Prostate gland (tissue), 2 donors: ENCODE measurements at regions not wholly inside any gene's neighbourhood (a gene's known extent, or its start where the extent isn't known, plus 50 kb on each side); places are given as distances from the start of the nearest gene placed in this dataset.

Experiments
- DNase-seq: peaks from one replicate; pipeline ENCODE4 v3.0.0-alpha.2; 2019; ENCODE audit warnings: low spot score
- H3K27ac ChIP-seq, 2 donors: fragments of 200-600 bp; sonication (generic); 2 replicates each; pipeline ENCODE4 v1.5.1; 2017 to 2019
- H3K27me3 ChIP-seq: fragments of 200-600 bp; sonication (generic); replicated peaks from 2 replicates; pipeline ENCODE4 v1.5.1; 2019; ENCODE audit not compliant: insufficient read depth
- H3K36me3 ChIP-seq, 2 donors: fragments of 200-600 bp; sonication (generic); 1 replicate in 1 of 2; 2 replicates in 1 of 2; pipeline versions ENCODE4 v1.5.1 to v1.8.1; 2017 to 2019
- H3K4me1 ChIP-seq: fragments of 200-600 bp; sonication (generic); replicated peaks from 2 replicates; pipeline ENCODE4 v1.5.1; 2019
- H3K4me3 ChIP-seq, 2 donors: fragments of 200-600 bp; sonication (generic); 2 replicates each; pipeline ENCODE4 v1.5.1; 2017 to 2019
- H3K9me3 ChIP-seq: fragments of 200-600 bp; sonication (generic); 2 replicates; pipeline ENCODE4 v1.5.1; 2017
- CTCF ChIP-seq, 4 experiments: fragments of 200-600 bp in 2 of 4; fragments of 450-650 bp in 2 of 4; sonication (generic) in 2 of 4; IDR thresholded peaks; 1 replicate in 3 of 4; 2 replicates in 1 of 4; pipeline ENCODE4 v1.5.1; 2016 to 2019; ENCODE audit warnings: antibody characterized with exemption in 4 of 4, mild to moderate bottlenecking in 2 of 4, moderate library complexity in 2 of 4
- POLR2A ChIP-seq: fragments of 450-650 bp; IDR thresholded peaks from one replicate; pipeline ENCODE4 v1.6.1; 2016; ENCODE audit warnings: antibody characterized with exemption, mild to moderate bottlenecking
- POLR2AphosphoS5 ChIP-seq: sonication (generic); formaldehyde crosslinking; IDR thresholded peaks from one replicate; pipeline ENCODE4 v1.6.1; 2017; ENCODE audit warnings: antibody characterized with exemption
- whole genome bisulfite sequencing: methylation state at CpG from one replicate; pipeline ENCODE4 v1.1.5; 2018; 5-methylcytosine and 5-hydroxymethylcytosine counted together
- intact Hi-C: fragments of 100-400 bp; cut with DNase I; formaldehyde crosslinking; loops from one replicate; pipeline ENCODE4 v1.14.2; 2022

- TF ChIP-seq POLR2A: no peak
- no peak for TF ChIP-seq POLR2AphosphoS5
- TF ChIP-seq CTCF (IDR thresholded peaks at IDR 0.05): no peak
- DNase-seq: no peak
- Histone ChIP-seq H3K27me3 (no peaks in the 10 kb centered on the region), H3K4me1 (no peaks in the 10 kb centered on the region), H3K27ac (no peak overlapping the region), H3K9me3 (no peaks in the 10 kb centered on the region), H3K36me3 (no peaks in the 10 kb centered on the region), H3K4me3 (no peak overlapping the region)
- intact Hi-C loops: no loop called here
- 84% methylated on average over 1 of the region's 1 CpG for WGBS
These were observed 59.8 kb upstream of the PDE5A start for GRCh38 chr4:119688446-119688845.

- no peaks in the 10 kb centered on the region for H3K36me3 ChIP-seq
- no peak for DNase-seq
- TF ChIP-seq POLR2AphosphoS5: no peak
- 91% methylated on average over 4 of the region's 4 CpGs for WGBS
- no peak overlapping the region for H3K27ac ChIP-seq
- H3K4me1 ChIP-seq: peaks cover 3% of the 10 kb centered on the region
- no peaks in the 10 kb centered on the region for H3K9me3 ChIP-seq
- intact Hi-C loops: loop anchor here (5.0 kb wide), 1 partner anchor 43 kb away; no protein-coding TSS in a partner anchor
- no peak overlapping the region for H3K4me3 ChIP-seq
- H3K27me3 ChIP-seq: no peaks in the 10 kb centered on the region
These were observed 55.9 kb upstream of the PDE5A start for GRCh38 chr4:119684463-119684862.

GRCh38 chr4:119683518-119683917 is 54.9 kb upstream of the PDE5A start:
- WGBS: 6% methylated on average over 1 of the region's 1 CpG
- intact Hi-C loops: loop anchor here (5.0 kb wide), 1 partner anchor 44 kb away; no protein-coding TSS in a partner anchor
- peaks cover 3% of the 10 kb centered on the region for H3K4me1 ChIP-seq
- peak overlapping the region in 1 of 2 donors; percentile 21 for H3K27ac ChIP-seq
- no peaks in the 10 kb centered on the region for H3K36me3 ChIP-seq
- no peaks in the 10 kb centered on the region for H3K27me3 ChIP-seq
- H3K9me3 ChIP-seq: no peaks in the 10 kb centered on the region
- TF ChIP-seq POLR2AphosphoS5: peak; percentile 96
- TF ChIP-seq POLR2A: no peak
- DNase-seq: peak; percentile 45
- no peak overlapping the region for H3K4me3 ChIP-seq

GRCh38 chr4:119682099-119682498 is 53.5 kb upstream of the PDE5A start:
- TF ChIP-seq CTCF (IDR thresholded peaks at IDR 0.05) (no peak), POLR2A (no peak), POLR2AphosphoS5 (no peak)
- DNase-seq: no peak
- H3K4me1 ChIP-seq: peaks cover 3% of the 10 kb centered on the region
- no peaks in the 10 kb centered on the region for H3K27me3 ChIP-seq
- WGBS: 59% methylated on average over 2 of the region's 2 CpGs
- no peaks in the 10 kb centered on the region for H3K9me3 ChIP-seq
- H3K36me3 ChIP-seq: no peaks in the 10 kb centered on the region
- no peak overlapping the region for H3K4me3 ChIP-seq
- no peak overlapping the region for H3K27ac ChIP-seq
- intact Hi-C loops: loop anchor here (5.0 kb wide), 1 partner anchor 45 kb away; no protein-coding TSS in a partner anchor

GRCh38 chr4:119679251-119679650 is 50.6 kb upstream of the PDE5A start:
- no peak for DNase-seq
- Histone ChIP-seq H3K9me3 (no peaks in the 10 kb centered on the region), H3K27ac (no peak overlapping the region), H3K27me3 (no peaks in the 10 kb centered on the region), H3K4me3 (no peak overlapping the region), H3K4me1 (peaks cover 3% of the 10 kb centered on the region), H3K36me3 (no peaks in the 10 kb centered on the region)
- intact Hi-C loops: no loop called here
- WGBS: 24% methylated on average over 3 of the region's 3 CpGs
- no peak for TF ChIP-seq POLR2A
- no peak for TF ChIP-seq CTCF (IDR thresholded peaks at IDR 0.05)
- no peak for TF ChIP-seq POLR2AphosphoS5

- no peak for TF ChIP-seq POLR2AphosphoS5
- TF ChIP-seq POLR2A: no peak
- TF ChIP-seq CTCF (IDR thresholded peaks at IDR 0.05): no peak
- Histone ChIP-seq H3K36me3 (no peaks in the 10 kb centered on the region), H3K27ac (no peak overlapping the region), H3K27me3 (no peaks in the 10 kb centered on the region), H3K4me3 (no peak overlapping the region), H3K4me1 (peaks cover 3% of the 10 kb centered on the region), H3K9me3 (no peaks in the 10 kb centered on the region)
- DNase-seq: no peak
- 74% methylated on average over 1 of the region's 1 CpG for WGBS
- intact Hi-C loops: no loop called here
These were observed 50.2 kb upstream of the PDE5A start for GRCh38 chr4:119678761-119679160.
